Suppressor macrophage (primary cell): ENCODE measurements at regions not wholly inside any gene's neighbourhood (a gene's known extent, or its start where the extent isn't known, plus 50 kb on each side); places are given as distances from the start of the nearest gene placed in this dataset.
A peak's percentile ranks its signal among the peaks of the same experiment; 100 is the strongest.
"Not testable (repeated sequence)": the region's sequence is repeated elsewhere in the genome, so short reads cannot be mapped to it uniquely, and the experiment has no call there.

Source experiments
- DNase-seq, 4 experiments: peaks; one replicate each; pipeline ENCODE4 v3.0.0-alpha.2; 2020 to 2022

- DNase-seq, result not testable (repeated sequence)
These were observed 98.0 kb downstream of the SHOX start for GRCh38 chrX:728639-729038.

- peak in 2 of 4 experiments; percentile 5 to 12 for DNase-seq
These were observed 97.4 kb downstream of the SHOX start for GRCh38 chrX:727738-728621.

GRCh38 chrX:725971-726370, 95.4 kb downstream of the SHOX start:
- no peak for DNase-seq

- DNase-seq, result no peak
These were observed 93.7 kb downstream of the SHOX start for GRCh38 chrX:724256-724655.

GRCh38 chrX:723781-724180, 93.2 kb downstream of the SHOX start:
- DNase-seq, result peak in 1 of 4 experiments; percentile 11

- DNase-seq, result no peak
These were observed 90.8 kb downstream of the SHOX start for GRCh38 chrX:721354-721753.

- no peak for DNase-seq
These were observed 90.2 kb downstream of the SHOX start for GRCh38 chrX:720825-721224.

- DNase-seq, result no peak
These were observed 89.7 kb downstream of the SHOX start for GRCh38 chrX:720250-720649.

GRCh38 chrX:716136-716535, 85.5 kb downstream of the SHOX start:
- no peak for DNase-seq

GRCh38 chrX:714131-714530, 83.5 kb downstream of the SHOX start:
- no peak for DNase-seq
